NT2/D1 (cell line): ENCODE measurements at regions not wholly inside any gene's neighbourhood (a gene's known extent, or its start where the extent isn't known, plus 50 kb on each side); places are given as distances from the start of the nearest gene placed in this dataset.

Experiments
- SUZ12 ChIP-seq: IDR thresholded peaks from 2 replicates; pipeline ENCODE4 v1.6.1; 2011; ENCODE audit not compliant: insufficient read length, insufficient read depth; ENCODE audit errors: extremely low read depth
- YY1 ChIP-seq: IDR thresholded peaks from 2 replicates; pipeline ENCODE4 v1.6.1; 2011; ENCODE audit not compliant: insufficient read length, insufficient read depth
- ZNF274 ChIP-seq: IDR thresholded peaks from 2 replicates; pipeline ENCODE4 v1.6.1; 2011; ENCODE audit warnings: mild to moderate bottlenecking, low read depth, low read length

DNA sequence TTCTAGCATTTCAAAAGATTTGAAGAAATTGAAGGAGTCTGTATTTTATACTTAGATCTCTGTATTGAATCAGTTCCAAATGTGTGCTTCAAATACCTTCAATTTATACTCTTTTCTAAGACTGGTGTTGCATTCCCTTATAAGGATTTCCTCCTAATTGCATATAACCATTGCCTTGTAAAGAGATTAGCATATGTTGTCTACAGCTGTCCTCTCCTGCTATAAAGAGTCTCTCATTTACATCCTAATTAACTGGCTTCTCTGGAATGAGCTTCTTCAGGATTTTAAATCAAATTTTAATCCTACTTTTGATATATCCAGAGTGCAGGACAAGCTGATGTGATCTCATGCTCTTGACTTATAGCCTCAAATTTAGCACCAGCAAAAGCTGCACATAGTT is 957.3 kb downstream of the XPNPEP1 start:
- TF ChIP-seq SUZ12 (no peak), ZNF274 (no peak), YY1 (no peak)
